IMR-90 (cell line): ENCODE measurements at regions not wholly inside any gene's neighbourhood (a gene's known extent, or its start where the extent isn't known, plus 50 kb on each side); places are given as distances from the start of the nearest gene placed in this dataset.

Experiments used
- ATAC-seq: fragments of 200-7000 bp; cut with Tn5 transposase; 2 replicates; pipeline ENCODE4 v1.9.1; 2020; ENCODE audit warnings: low read depth, mild to moderate bottlenecking, moderate library complexity
- BruUV-seq: library from RNA; stranded (reverse); fragments of 400-500 nt; replicated peaks from 2 replicates; lab custom pipeline; 2021; lab: Mats Ljungman, UMichigan
- CTCF ChIA-PET: fragments of 300-600 bp; formaldehyde crosslinking; extraction: SDS; loops from one replicate; lab custom pipeline; 2021; ENCODE audit warnings: antibody characterized with exemption; lab: Yijun Ruan, JAX
- POLR2A ChIA-PET: fragments of 300-600 bp; sonication (Branson Sonifier 250); formaldehyde crosslinking; loops from one replicate; lab custom pipeline; 2022; ENCODE audit warnings: antibody characterized with exemption; ENCODE audit not compliant: unreplicated experiment; lab: Charles Lee
- DNase-seq: peaks from one replicate; pipeline ENCODE4 v3.0.0; 2013
- H2AFZ ChIP-seq: replicated peaks from 2 replicates; pipeline ENCODE3; 2013; ENCODE audit warnings: low read length, mild to moderate bottlenecking; ENCODE audit not compliant: poor library complexity
- H2AK5ac ChIP-seq: 2 replicates; pipeline ENCODE4 v1.6.1; 2013; ENCODE audit warnings: low read depth, low read length, inconsistent platforms
- H2AK9ac ChIP-seq: replicated peaks from 2 replicates; pipeline ENCODE3; 2013; ENCODE audit warnings: mild to moderate bottlenecking, low read depth, low read length, moderate library complexity; ENCODE audit not compliant: poor library complexity
- H2BK120ac ChIP-seq: 2 replicates; pipeline ENCODE4 v1.6.1; 2013; ENCODE audit warnings: low read depth, low read length, inconsistent platforms
- H2BK15ac ChIP-seq: 3 replicates; pipeline ENCODE4 v1.6.1; 2013; ENCODE audit warnings: low read depth, low read length, inconsistent platforms
- H2BK20ac ChIP-seq: 2 replicates; pipeline ENCODE4 v1.6.1; 2013; ENCODE audit warnings: low read depth, mild to moderate bottlenecking, inconsistent platforms, low read length, moderate library complexity
- H2BK5ac ChIP-seq: 2 replicates; pipeline ENCODE4 v1.6.1; 2013; ENCODE audit warnings: mild to moderate bottlenecking, low read depth, low read length, inconsistent platforms; ENCODE audit not compliant: poor library complexity, severe bottlenecking
- H3K14ac ChIP-seq: replicated peaks from 2 replicates; pipeline ENCODE4 v1.6.1; 2013; ENCODE audit warnings: low read depth, low read length, inconsistent platforms
- H3K18ac ChIP-seq: 2 replicates; pipeline ENCODE4 v1.6.1; 2013; ENCODE audit warnings: low read depth, low read length, control low read depth
- H3K23ac ChIP-seq: 2 replicates; pipeline ENCODE4 v1.6.1; 2013; ENCODE audit warnings: low read depth, low read length, inconsistent platforms
- H3K27ac ChIP-seq: 2 replicates; pipeline ENCODE4 v1.5.1; 2013; ENCODE audit warnings: mild to moderate bottlenecking, control low read depth, low read length; ENCODE audit not compliant: insufficient read depth
- H3K27me3 ChIP-seq: 2 replicates; pipeline ENCODE4 v1.6.1; 2013; ENCODE audit warnings: low read length; ENCODE audit not compliant: control insufficient read depth, insufficient read depth
- H3K36me3 ChIP-seq: 2 replicates; pipeline ENCODE4 v1.6.1; 2013; ENCODE audit warnings: low read length, mixed read lengths; ENCODE audit not compliant: control insufficient read depth, insufficient read depth
- H3K4ac ChIP-seq: 2 replicates; pipeline ENCODE4 v1.6.1; 2013; ENCODE audit warnings: low read depth, low read length, inconsistent platforms
- H3K4me1 ChIP-seq: 2 replicates; pipeline ENCODE4 v1.6.1; 2013; ENCODE audit warnings: low read length, mixed read lengths; ENCODE audit not compliant: control insufficient read depth, insufficient read depth
- H3K4me2 ChIP-seq: 2 replicates; pipeline ENCODE4 v1.6.1; 2013; ENCODE audit warnings: low read depth, mild to moderate bottlenecking, control low read depth, low read length, moderate library complexity
- H3K4me3 ChIP-seq: 2 replicates; pipeline ENCODE4 v1.5.1; 2013; ENCODE audit warnings: low read depth, mild to moderate bottlenecking, control low read depth, low read length, moderate library complexity; ENCODE audit not compliant: insufficient read depth
- H3K56ac ChIP-seq: 2 replicates; pipeline ENCODE4 v1.6.1; 2013; ENCODE audit warnings: low read length, inconsistent platforms; ENCODE audit not compliant: insufficient read depth; ENCODE audit errors: extremely low read depth
- H3K79me1 ChIP-seq, 2 experiments: 2 replicates each; pipeline ENCODE4 v1.6.1; 2013; ENCODE audit warnings: low read length in 2 of 2, inconsistent platforms in 1 of 2, low read depth in 1 of 2
- H3K9ac ChIP-seq: 2 replicates; pipeline ENCODE4 v1.6.1; 2013; ENCODE audit warnings: low read depth, low read length, control low read depth
- H3K9me1 ChIP-seq: 2 replicates; pipeline ENCODE4 v1.6.1; 2013; ENCODE audit warnings: low read length, inconsistent platforms; ENCODE audit not compliant: insufficient read depth
- H3K9me3 ChIP-seq: 2 replicates; pipeline ENCODE4 v1.6.1; 2013; ENCODE audit warnings: low read length; ENCODE audit not compliant: control insufficient read depth, insufficient read depth
- H4K20me1 ChIP-seq: 2 replicates; pipeline ENCODE4 v1.6.1; 2013; ENCODE audit warnings: low read length, inconsistent platforms; ENCODE audit not compliant: insufficient read depth
- H4K5ac ChIP-seq: 2 replicates; pipeline ENCODE4 v1.6.1; 2013; ENCODE audit warnings: mild to moderate bottlenecking, low read depth, low read length, control low read depth
- H4K8ac ChIP-seq, 2 experiments: 2 replicates each; pipeline ENCODE4 v1.6.1; 2013; ENCODE audit warnings: low read depth in 2 of 2, low read length in 2 of 2, control low read depth in 1 of 2, inconsistent platforms in 1 of 2
- H4K91ac ChIP-seq: 2 replicates; pipeline ENCODE4 v1.6.1; 2013; ENCODE audit warnings: low read depth, low read length, inconsistent platforms; ENCODE audit not compliant: insufficient read depth
- BHLHE40 ChIP-seq: fragments of 150-350 bp; IDR thresholded peaks from 2 replicates; pipeline ENCODE4 v1.6.1; 2016; ENCODE audit warnings: mild to moderate bottlenecking, low read depth, low read length
- CEBPB ChIP-seq: IDR thresholded peaks from 2 replicates; pipeline ENCODE4 v1.6.1; 2012; ENCODE audit warnings: low read depth, low read length, improper control_type of control experiment
- CHD1 ChIP-seq: IDR thresholded peaks from 2 replicates; pipeline ENCODE4 v1.6.1; 2012; ENCODE audit warnings: low read depth, low read length, improper control_type of control experiment
- CTCF ChIP-seq: conservative IDR thresholded peaks from 2 replicates; pipeline ENCODE4 v1.5.1; 2012; ENCODE audit warnings: mild to moderate bottlenecking, low read depth, low read length, improper control_type of control experiment
- ELK1 ChIP-seq: fragments of 150-350 bp; IDR thresholded peaks from 2 replicates; pipeline ENCODE4 v1.6.1; 2016; ENCODE audit warnings: low read depth, mild to moderate bottlenecking, low read length, moderate library complexity, borderline replicate concordance
- FOS ChIP-seq: fragments of 150-350 bp; IDR thresholded peaks from 2 replicates; pipeline ENCODE4 v1.6.1; 2016; ENCODE audit warnings: low read depth, low read length
- MAFK ChIP-seq: IDR thresholded peaks from 2 replicates; pipeline ENCODE4 v1.6.1; 2012; ENCODE audit warnings: low read depth, low read length, improper control_type of control experiment
- MAZ ChIP-seq: IDR thresholded peaks from 2 replicates; pipeline ENCODE4 v1.6.1; 2012; ENCODE audit warnings: low read depth, mild to moderate bottlenecking, low read length, improper control_type of control experiment, moderate library complexity, borderline replicate concordance
- MXI1 ChIP-seq: IDR thresholded peaks from 2 replicates; pipeline ENCODE4 v1.6.1; 2012; ENCODE audit warnings: low read depth, mild to moderate bottlenecking, low read length, moderate library complexity, borderline replicate concordance
- NFE2L2 ChIP-seq: fragments of 150-350 bp; IDR thresholded peaks from 2 replicates; pipeline ENCODE4 v1.6.1; 2016; ENCODE audit warnings: low read depth, mild to moderate bottlenecking, low read length
- POLR2A ChIP-seq: IDR thresholded peaks from 2 replicates; pipeline ENCODE4 v1.6.1; 2012; ENCODE audit warnings: mild to moderate bottlenecking, low read depth, low read length
- RAD21 ChIP-seq: IDR thresholded peaks from 2 replicates; pipeline ENCODE4 v1.6.1; 2012; ENCODE audit warnings: low read length, improper control_type of control experiment
- RCOR1 ChIP-seq: IDR thresholded peaks from 2 replicates; pipeline ENCODE4 v1.6.1; 2012; ENCODE audit warnings: mild to moderate bottlenecking, low read length, improper control_type of control experiment; ENCODE audit not compliant: insufficient replicate concordance
- RFX5 ChIP-seq: IDR thresholded peaks from 2 replicates; pipeline ENCODE4 v1.8.0; 2012; ENCODE audit warnings: low read depth, mild to moderate bottlenecking, low read length, moderate library complexity
- SMC3 ChIP-seq: fragments of 150-350 bp; IDR thresholded peaks from 2 replicates; pipeline ENCODE4 v1.6.1; 2016; ENCODE audit warnings: low read depth, mild to moderate bottlenecking, antibody characterized with exemption, low read length, moderate library complexity
- USF2 ChIP-seq: fragments of 150-350 bp; IDR thresholded peaks from 2 replicates; pipeline ENCODE4 v1.6.1; 2017; ENCODE audit warnings: mild to moderate bottlenecking, antibody characterized with exemption, low read length, low read depth
- WGBS, 2 experiments: methylation state at CpG; one replicate each; pipeline versions ENCODE4 v1.1.5 to v1.1.7; 2013; ENCODE audit warnings: missing lambda C conversion rate in 2 of 2; ENCODE audit not compliant: insufficient read length in 1 of 2; ENCODE audit errors: extremely low coverage in 2 of 2; 5-methylcytosine and 5-hydroxymethylcytosine counted together
- dilution Hi-C: fragments of 300-500 bp; cut with HindIII; formaldehyde crosslinking; loops from one replicate; pipeline ENCODE4 v1.14.3; 2018; ENCODE audit warnings: low sequenced_read_pairs; ENCODE audit not compliant: unreplicated experiment
- in situ Hi-C: fragments of 300-500 bp; cut with MboI; formaldehyde crosslinking; loops from 3 replicates; pipeline ENCODE4 v1.14.3; 2019; ENCODE audit warnings: low sequenced_read_pairs, inconsistent platforms, mixed read lengths
- intact Hi-C: fragments of 100-400 bp; cut with micrococcal nuclease; formaldehyde crosslinking; loops from 2 replicates; pipeline ENCODE4 v1.10.0; 2022

GRCh38 chr6:118383924-118384323 lies 164.2 kb upstream of the PLN start:
- Histone ChIP-seq H2BK20ac (peak overlapping the region; percentile 55), H2BK15ac (no peak overlapping the region; the same call in 2 of the 3 replicates), H3K14ac (no peak overlapping the region; the same call in 1 of the 2 replicates), H4K91ac (0 out of 2 replicates have a peak overlapping the region, but pooled peaks have one; percentile 8), H3K4me3 (no peak overlapping the region), H3K36me3 (no peaks in the 10 kb centered on the region), H2BK5ac (no peak overlapping the region), H3K23ac (no peak overlapping the region), H3K27ac (no peak overlapping the region), H3K18ac (peak overlapping the region; percentile 65; the same call in 1 of the 2 replicates), H3K9me3 (no peaks in the 10 kb centered on the region), H3K9me1 (peaks cover 8% of the 10 kb centered on the region), H3K27me3 (no peaks in the 10 kb centered on the region), H4K5ac (peak overlapping the region; percentile 58), H3K56ac (no peak overlapping the region), H3K4me1 (peaks cover 10% of the 10 kb centered on the region), H2AK5ac (no peak overlapping the region; the same call in 1 of the 2 replicates), H2AK9ac (no peak overlapping the region), H2AFZ (no peak overlapping the region), H3K4me2 (peak overlapping the region; percentile 44; the same call in 1 of the 2 replicates), H3K4ac (no peak overlapping the region), H4K8ac (peak overlapping the region in 1 of 2 experiments; percentile 23; a peak in 1 of 4 replicates), H4K20me1 (no peaks in the 10 kb centered on the region), H3K79me1 (no peaks in the 10 kb centered on the region), H2BK120ac (peak overlapping the region; percentile 56; the same call in 1 of the 2 replicates), H3K9ac (no peak overlapping the region)
- TF ChIP-seq MAZ (no peak), POLR2A (no peak), RAD21 (no peak), ELK1 (no peak), MAFK (no peak), RFX5 (no peak), USF2 (no peak), NFE2L2 (no peak), RCOR1 (no peak), FOS (no peak), BHLHE40 (no peak), CHD1 (no peak), SMC3 (no peak), CEBPB (no peak), MXI1 (no peak), CTCF (no peak)
- in situ Hi-C loops, result no loop called here
- no CpG with 5 or more reads among the region's 1 CpG for WGBS, 2 experiments
- CTCF ChIA-PET, result no interaction called here
- POLR2A ChIA-PET, result no interaction called here
- ATAC-seq, result no peak
- intact Hi-C loops, result no loop called here
- no TSS peak for BruUV-seq
- dilution Hi-C loops, result no loop called here
- DNase-seq, result no peak
